ENCODE measurements at regions not wholly inside any gene's neighbourhood (a gene's known extent, or its start where the extent isn't known, plus 50 kb on each side); places are given as distances from the start of the nearest gene placed in this dataset.

DNA sequence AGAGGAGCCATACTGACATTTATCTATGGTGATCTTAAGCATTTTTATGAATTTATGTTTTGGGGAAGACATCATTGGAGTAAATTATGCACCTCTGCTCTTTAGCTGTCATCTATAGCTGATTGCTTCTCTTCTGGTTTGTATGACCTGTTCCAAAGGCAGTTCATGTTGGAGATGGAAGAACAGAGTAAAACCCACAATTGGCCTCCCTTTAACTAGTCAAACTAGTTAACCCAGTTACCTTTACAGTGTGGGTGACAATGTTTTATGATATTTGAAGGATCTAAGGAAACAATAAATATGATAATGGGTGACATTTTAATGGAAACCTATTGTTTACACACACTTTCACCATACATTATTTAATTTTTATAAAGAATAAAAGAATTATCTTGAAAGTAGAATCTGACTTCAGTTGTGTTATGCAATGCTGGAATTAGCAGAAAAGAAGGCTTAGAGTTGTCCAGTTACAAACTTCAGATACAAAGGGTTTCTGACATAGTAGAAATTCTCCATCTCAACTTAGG lies 263.5 kb downstream of the NFKBIZ start:
- DNase-seq = no peak

DNA sequence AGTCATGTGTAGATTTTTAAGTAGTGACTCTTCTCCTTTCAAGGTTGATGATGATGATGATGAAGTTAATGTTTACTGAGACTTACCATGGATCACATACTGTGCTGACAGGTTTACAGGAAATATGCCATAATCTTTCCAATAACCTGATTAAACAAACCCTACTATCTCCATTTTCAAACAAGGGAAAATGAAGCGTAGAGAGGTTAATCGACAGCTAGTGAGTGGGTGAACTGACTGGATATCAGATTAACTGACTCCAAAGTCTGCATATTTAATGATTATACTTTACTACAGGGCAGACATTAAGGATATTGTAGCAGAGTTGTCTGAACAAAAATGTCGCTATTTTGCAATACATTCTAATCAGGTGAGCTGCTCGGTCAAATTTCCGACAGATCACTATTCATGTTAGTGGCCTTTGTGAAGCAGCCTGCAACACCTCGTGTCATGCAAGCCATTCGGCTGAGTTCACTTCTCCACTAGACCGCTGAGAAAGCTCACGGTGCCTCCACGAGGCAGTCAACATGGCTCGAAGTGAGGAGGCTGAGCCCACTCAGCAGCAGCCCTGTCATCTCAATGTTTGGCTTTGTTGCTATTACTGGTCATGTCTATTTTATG lies 264.2 kb downstream of the NFKBIZ start:
- DNase-seq = no peak

DNA sequence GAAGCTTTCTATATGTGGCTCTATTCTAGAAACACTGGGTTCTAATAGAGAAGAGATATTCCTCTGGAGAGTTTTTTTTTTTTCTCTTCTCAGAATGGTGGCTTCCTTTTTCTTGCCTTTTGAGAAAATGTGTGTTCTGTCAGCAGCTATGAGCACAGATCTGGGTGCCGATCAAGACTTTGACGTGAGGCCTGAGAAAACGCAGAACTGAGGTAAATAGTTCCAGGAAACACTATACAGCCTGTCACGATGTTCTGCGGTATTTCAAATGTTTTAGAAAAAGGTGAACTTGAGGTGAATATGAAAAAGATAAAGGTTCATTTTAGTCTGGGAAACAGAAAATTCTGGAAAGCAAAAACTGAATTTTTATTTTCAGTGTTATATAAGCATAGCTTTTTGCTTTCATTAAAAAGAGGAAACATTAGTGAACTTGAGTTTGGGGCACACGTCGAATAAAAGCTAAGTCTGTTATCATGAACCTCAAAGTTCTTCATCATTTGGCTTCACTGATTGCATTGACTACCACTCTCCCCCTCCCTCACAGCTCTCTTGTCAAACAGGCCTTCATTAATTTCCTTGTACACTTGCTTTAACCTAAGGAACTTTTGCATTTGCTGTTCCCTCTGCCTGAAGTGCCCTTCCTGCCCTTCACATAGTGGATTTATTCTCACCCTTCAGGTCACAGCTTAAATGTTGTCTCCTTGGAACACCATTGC lies 265.1 kb downstream of the NFKBIZ start:
- DNase-seq = no peak

DNA sequence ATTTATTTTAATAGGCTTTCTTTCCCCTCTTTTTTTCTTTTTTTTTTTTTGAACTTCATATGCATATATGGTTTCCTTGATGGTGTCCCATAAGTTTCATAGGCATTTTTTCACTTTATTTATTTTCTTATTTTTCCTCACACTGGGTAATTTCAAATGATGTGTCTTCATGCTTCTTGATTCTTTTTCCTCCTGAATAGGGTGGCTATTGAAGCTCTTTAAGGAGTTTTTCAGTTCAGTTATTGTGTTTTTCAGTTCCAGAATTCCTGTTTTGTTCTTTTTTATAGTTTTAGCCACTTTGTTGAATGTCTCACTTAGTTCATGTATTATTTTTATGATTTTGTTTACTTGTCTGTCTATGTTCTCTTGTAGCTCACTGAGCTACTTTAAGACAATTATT lies 273.2 kb downstream of the NFKBIZ start:
- no peak for DNase-seq

DNA sequence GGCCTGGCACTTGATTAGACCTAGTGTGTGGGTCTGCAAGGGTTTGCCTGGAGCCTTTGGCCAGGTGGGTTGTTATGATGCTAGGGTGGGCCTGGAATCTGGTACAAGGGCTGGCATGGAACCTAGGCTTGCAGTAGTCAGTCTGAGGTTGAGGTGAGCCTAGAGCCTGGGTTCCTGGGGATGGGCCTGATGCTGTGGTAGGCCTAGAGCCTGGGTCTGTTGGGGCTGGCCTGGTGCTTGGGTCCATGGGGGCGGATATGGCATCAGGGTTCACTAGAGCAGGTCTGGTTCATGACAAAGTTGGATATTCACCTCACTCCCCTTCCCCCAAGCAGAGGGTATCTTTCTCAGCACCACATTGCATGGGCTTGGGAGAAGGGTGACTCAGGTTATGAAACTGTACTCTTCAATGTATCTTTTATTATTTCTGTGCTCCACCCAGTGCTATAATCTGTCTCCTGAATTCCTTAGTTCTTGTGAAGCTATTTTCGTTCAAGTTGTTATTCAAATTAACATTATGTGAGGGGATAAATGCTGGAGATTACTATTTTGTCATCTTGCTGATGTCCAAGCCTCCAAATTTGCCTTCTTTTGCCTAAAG lies 274.4 kb downstream of the NFKBIZ start:
- no peak for DNase-seq

DNA sequence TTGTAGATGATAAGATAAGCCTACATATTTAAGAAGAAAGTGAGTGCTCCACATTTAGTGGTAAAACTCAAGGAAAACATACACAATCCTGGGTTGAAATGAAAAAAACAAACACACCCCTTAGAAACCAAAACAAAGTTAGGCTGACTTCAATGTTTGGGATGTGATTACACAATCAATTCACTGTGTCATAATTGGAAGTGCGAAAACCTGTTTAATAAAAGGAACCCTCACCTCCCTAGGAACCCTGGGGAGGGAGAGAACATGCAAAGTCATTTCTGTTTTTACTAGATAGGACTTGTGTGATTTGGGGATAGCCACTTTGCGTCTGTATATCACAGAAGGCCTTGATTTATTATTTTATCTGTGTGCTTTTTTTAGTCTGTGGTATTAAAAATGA lies 275.0 kb downstream of the NFKBIZ start:
- no peak for DNase-seq

DNA sequence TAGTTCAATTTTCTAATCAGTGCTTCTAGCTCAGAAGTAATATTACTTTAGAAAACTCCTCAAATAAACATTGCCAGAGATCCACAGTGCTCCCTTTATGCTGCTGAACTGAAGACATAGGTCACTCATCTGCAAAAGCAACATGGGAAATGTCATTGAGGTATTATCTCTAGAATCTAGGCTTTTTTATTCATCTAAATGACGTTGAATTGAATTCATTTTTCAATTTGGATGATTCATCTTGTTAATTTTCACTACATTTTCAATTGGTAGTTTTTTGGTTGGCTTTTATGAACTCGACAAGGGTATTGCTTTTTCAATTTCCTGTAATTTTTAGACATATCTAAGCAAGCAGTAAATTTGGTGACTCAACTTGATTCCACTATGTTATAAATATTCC lies 275.4 kb downstream of the NFKBIZ start:
- DNase-seq = no peak

DNA sequence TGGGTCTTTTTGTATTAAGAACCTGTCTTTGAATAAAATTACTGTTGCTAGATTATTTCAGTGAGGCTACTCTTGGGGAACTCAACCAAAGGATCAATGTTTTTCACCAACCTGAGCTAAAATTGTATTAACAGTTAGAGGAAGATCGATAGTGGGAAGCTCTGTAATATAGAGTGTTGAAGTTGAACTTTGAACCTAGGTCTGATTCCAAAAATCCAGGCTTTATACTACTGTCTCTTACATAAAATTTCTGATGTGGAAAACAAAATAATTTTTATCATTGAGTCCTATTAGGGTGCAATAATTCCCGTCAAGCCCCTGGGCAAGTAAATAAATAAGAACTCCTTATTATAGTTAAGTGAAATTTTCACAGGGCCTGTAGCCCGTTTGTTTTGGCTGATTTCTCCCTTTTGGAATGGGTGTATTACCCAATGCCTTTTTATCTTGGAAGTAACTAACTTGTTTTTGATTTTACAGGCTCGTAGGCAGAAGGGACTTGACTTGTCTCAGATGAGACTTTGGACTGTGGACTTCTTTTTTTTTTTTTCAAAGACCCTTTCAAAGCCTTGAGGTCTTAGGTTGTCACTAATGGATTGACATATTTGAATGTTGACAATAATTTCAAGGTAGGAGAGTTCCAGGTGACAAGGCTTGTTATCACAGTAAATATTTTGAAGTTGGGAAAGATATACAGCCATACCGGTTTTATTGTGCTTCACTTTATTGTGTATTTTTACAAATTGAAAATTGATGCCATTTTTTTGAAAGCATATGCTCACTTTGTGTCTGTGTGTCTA lies 276.1 kb downstream of the NFKBIZ start:
- no peak for DNase-seq

DNA sequence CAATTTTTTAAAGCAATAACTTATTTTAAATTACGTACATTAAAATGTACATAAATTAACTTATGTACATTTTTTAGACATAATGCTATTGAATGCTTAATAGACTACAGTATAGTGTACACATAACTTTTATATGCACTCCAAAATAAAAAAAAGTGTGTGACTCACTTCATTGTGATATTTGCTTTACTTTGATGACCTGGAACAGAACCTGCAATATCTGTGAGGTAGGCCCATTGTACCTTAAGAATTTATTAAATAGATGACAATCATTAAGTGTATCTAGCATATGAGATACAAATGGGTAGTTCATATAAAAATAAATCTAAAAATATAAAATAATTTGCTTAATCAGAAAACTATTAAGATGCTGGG lies 276.7 kb downstream of the NFKBIZ start:
- DNase-seq = no peak

DNA sequence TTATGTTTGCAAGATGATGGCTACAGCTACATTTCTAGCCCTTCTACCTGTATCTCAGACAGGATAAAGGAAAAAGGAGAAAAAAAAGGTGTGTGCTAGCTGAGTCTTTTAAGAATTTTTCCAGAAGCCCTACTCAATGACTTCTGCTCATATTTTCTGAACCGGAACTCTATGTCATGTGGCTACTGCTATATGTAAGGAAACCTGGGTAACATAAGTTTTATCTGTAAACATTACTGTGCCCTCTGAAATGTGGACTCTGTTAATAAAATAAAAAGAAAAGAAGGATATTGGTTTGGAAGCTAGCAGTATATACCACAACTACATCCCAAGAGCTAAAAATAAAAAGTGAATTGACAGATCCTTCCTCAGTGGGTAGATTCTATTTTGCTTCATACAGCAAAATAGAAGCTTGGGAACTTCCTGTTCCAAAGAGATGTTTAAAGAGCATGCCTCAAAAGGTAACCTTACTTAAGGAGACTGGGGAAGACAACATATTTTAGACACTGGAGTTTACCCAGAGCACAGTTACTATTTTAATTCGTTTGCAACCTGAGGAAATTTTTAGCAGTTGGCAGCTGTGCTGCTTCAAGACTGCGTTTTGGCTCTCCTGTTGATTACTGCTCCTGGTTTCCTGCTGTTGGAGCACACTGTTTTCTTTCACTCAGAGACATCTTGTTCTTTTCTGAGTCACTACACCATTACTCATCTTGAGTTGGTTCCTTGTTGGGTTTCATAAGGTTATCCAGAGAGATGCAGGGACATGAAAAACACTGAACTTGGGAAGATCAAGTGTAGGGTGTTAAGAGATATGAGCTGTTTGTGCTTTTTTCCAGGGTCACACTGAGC lies 280.7 kb downstream of the NFKBIZ start:
- peak in 1 of 56 donors; percentile 6 for DNase-seq

DNA sequence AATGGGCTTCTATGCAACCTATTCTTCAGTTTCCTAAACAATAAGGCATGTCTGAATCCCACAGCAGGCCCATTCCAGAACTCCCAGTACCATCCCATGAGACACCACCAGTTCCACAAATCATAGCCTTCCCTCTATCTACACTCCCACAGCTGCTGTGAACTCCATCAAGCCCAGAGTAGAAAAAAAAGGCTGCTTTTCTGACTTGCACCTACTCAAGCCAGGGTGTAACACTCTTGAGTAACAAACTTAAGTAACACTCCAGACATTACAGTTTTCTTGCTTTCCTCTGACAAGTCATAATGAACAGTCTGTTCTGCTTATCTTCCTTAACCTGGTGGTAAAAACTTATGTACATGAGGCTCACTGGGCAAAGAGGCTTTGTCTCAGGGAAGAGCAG lies 283.1 kb downstream of the NFKBIZ start:
- no peak for DNase-seq

DNA sequence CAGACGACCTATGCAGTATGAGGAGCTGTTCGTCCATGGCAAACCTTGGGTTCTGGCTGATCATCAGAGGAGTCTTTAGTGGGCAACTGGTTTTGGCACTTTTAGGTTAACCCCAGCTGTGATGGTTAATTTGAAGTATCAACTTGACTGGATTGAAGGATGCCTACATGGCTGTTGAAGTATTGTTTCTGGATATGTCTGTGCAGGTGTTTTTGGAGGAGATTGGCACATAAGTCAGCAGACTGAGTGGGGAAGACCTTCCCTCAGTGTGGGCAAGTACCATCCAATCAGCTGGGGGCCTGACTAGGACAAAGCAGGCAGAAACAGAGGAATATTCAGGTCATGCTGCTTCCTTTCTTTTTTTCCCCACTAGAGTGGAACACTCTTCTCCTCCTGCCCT lies 284.1 kb downstream of the NFKBIZ start:
- no peak for DNase-seq

DNA sequence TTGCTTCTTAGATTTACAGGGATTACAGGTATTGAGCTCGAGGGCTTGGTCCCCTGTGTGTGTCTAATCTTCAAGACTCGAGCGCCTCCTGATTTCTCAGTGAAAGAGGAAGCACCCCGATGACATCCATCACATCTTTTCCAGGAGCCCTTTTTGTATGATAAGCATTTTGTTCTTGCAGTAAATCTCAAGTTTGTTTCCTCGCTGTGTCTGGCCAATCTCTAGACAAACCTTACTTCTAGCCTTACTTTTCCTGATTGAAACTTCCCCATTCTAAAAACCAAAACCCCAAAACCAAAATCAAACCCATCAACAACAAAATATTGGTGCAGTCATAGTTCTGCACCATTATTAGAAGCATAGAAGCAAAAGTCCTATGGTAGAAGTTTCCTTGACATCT lies 286.0 kb downstream of the NFKBIZ start:
- DNase-seq = no peak

DNA sequence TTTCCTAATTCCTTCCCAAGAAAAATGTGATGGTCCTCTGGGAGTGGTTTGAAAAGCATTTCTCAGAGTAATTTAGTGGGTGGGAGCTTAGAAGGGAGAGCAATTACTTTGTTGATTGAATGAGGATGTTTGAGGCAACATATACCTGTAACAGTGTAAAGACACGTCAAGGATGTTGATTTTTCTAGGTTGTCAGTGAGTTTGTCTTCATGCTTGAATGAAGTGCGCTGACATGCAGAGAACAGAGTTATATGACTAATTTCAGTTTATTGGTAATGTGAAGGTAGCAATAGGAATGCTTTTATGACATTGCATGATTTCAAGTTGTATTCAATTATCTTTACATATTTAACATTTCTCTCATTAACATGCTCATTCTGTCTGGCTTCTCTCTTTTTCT lies 286.9 kb downstream of the NFKBIZ start:
- no peak for DNase-seq

DNA sequence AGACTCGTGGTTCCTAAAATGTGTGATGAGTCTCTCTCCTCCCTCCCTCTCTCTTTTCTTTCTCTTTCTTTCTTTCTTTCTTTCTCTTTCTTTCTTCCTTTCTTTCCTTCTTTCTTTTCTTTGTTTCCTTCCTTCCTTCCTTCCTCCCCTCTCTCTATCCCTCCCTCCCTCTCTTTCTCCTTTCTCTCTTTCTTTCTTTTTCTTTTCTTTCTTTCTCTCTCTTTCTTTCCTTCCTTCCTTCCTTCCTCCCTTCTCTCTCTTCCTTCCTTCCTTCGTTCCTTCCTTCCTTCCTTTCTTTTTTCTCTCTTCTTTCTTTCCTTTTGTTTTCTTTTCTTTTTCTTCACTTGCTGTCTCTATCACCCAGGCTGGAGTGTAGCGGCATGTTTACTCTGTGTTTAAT lies 290.8 kb downstream of the NFKBIZ start:
- no peak for DNase-seq

DNA sequence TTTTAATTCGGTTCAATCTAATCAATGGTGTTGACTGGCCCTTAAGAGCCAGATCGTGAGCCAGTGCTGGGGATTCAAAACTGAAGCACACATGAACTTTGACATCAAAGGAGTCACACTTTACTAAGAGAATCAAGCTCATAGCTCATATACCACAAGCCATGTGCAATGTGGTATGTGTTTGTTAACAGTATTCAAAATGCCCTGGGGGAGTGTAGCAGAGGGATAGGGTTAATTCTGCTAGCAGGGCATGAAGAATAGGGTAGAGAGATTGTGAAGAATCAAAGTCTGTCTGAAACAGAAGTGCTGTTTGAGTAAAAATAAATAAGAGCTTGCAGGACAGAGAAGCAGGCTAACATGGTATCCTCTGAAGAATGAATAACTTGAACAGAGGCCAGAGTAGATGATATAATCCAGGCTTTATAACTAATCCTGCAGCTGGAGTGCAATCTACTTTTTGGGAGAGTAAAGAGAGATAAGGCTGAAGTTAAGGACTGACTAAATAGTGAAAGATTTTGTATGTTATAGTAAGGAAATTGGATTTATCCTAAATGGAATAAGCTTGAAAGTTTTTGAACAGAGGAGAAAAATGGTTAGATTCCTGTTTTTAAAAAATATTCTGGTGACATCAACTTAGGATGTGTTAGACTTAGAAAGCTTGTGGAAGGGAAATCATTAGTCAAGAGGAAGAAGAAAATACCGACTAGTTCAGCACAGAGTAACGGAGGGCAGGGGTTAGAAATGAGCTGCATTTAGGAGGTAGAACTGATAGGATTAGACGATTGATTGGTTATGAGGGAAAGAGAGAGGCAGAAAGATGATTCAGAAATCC lies 292.0 kb downstream of the NFKBIZ start:
- DNase-seq = no peak

DNA sequence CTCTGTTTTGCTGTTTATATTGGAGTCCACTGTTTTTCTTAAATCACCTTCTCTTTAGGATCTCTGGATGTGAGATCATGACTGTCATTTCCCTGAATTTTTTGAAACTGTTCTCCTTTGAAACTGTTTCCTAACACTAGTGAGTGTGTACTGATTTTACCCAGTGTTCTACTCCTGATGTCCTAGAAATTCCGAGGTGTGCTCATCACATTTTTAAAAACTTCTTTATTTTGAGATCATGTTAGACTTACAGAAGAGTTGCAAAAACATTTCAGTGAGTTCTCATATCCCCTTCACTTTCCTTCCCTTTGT lies 292.6 kb downstream of the NFKBIZ start:
- no peak for DNase-seq

DNA sequence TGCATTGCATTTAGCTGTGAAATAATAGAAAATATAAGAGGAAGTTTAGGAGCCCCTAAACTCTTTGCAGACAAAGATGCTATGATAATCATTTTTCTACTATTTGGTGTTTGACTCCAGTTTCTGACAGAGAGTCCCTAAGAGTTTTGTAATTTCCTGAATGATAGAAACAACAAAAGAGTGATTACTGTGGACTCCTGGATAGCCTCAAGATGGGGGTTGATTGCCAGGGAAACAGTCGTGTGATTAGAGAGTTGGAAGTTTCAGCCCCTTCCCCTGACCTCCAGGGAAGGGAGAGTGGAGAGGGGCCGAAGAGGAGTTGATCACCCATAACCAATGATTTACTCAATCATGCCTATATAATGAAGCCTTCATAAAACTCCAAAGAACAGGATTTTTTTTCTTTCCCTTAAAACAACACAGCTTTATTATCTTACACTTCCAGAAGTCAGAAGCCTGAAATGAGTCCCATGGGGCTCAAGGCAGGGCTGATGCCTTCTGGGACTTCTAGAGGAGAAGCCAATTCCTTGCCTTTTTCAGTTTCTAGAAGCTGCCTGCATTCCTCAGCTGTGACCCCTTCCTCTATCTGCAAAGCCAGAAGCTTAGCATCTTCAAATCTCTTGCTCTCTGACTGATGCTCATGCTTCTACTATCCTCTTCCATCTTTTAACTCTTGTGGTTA lies 292.3 kb upstream of the ZPLD1 start:
- no peak for DNase-seq

DNA sequence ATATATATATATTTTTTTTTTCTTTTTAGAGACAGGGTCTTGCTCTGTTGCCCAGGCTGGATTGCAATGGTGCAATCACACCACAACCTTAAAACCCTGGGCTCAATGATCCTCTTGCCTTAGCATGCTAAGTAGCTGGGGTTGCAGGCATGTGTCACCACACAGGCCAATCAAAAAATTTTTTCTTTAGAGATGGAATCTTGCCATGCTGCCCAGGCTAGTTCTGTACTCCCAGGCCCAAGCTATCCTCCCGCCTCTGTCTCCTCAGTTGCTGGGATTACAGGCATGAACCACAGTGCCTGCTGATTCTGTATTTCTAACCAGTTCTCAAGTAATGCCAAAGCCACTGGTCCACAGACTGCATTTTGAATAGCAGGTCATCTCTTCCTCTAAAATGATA lies 291.3 kb upstream of the ZPLD1 start:
- DNase-seq = no peak

DNA sequence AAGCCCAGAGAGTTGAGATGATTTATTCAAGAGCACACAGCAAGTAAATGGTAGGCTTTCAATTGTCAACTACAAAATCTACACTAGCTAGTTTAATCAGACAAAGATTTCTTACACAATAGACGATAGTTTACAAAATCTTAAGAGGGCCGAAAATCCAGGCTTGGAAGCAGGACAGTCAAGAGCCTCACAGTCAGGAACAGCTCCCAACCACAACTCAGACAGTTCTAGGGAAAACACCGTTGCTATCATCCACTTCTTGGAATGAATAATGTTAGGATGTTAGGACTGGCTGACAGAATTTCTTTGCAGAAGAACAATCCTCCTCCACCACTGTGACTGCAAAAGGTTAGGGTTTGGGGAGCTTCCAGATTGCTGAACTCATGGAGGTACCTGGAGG lies 290.8 kb upstream of the ZPLD1 start:
- DNase-seq = no peak

Data from nucleus accumbens (tissue), 56 donors.